ENCODE measurements at regions not wholly inside any gene's neighbourhood (a gene's known extent, or its start where the extent isn't known, plus 50 kb on each side); places are given as distances from the start of the nearest gene placed in this dataset.

DNA sequence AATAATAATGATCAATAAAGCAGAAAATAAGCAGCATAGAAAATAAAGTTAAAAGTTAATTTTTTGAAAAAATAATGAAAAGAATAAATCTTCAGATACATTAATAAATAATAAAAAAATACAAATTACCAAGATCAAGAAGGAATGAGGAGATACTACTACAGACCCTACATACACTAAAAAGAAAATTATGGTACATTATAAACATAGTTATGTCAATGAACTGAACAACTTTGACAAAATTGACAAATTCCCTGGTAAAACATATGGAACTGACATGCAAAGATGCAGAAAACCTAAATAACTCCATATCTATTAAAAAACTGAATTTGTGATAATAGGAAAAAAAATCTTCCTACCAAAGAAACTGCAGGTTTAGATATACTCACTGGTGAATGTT lies 456.7 kb downstream of the PMP22 start:
- TF ChIP-seq, protein P1, sequence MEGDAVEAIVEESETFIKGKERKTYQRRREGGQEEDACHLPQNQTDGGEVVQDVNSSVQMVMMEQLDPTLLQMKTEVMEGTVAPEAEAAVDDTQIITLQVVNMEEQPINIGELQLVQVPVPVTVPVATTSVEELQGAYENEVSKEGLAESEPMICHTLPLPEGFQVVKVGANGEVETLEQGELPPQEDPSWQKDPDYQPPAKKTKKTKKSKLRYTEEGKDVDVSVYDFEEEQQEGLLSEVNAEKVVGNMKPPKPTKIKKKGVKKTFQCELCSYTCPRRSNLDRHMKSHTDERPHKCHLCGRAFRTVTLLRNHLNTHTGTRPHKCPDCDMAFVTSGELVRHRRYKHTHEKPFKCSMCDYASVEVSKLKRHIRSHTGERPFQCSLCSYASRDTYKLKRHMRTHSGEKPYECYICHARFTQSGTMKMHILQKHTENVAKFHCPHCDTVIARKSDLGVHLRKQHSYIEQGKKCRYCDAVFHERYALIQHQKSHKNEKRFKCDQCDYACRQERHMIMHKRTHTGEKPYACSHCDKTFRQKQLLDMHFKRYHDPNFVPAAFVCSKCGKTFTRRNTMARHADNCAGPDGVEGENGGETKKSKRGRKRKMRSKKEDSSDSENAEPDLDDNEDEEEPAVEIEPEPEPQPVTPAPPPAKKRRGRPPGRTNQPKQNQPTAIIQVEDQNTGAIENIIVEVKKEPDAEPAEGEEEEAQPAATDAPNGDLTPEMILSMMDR (IDR thresholded peaks at IDR 0.05; ENCODE audit: partially characterized antibody, unreplicated experiment), result no peak
- no peaks in the 10 kb centered on the region for H3K27me3 Mint-ChIP-seq (ENCODE audit: unreplicated experiment)
- H3K36me3 Mint-ChIP-seq (ENCODE audit: unreplicated experiment), result no peaks in the 10 kb centered on the region
- H3K27ac Mint-ChIP-seq (ENCODE audit: unreplicated experiment), result no peak overlapping the region
- no peak overlapping the region for H3K4me3 Mint-ChIP-seq (ENCODE audit: unreplicated experiment)
- H3K9me3 Mint-ChIP-seq (ENCODE audit: unreplicated experiment), result no peaks in the 10 kb centered on the region
- H3K4me1 Mint-ChIP-seq (ENCODE audit: low read depth, unreplicated experiment), result no peaks in the 10 kb centered on the region
- no peak for DNase-seq

DNA sequence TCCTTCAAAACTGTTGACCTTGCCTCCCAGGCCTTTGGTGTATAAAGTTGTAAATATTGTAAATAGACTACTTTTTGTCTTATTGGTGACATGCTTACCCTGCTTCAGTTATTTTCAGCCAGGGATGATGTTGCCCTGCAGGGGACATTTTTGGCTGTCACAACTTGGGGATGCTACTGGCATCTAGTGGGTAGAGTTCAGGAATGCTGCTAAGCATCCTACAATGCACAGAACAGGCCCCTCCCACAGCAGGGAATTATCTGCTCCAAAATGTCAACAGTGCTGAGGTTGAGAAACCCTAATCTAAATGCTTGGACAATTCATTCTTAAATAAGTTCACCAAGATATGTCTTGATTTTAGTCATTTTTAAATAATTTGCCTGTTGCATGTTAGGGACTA lies 459.8 kb downstream of the PMP22 start:
- Mint-ChIP-seq H3K27me3 (ENCODE audit: unreplicated experiment) (no peaks in the 10 kb centered on the region), H3K4me1 (ENCODE audit: low read depth, unreplicated experiment) (no peaks in the 10 kb centered on the region), H3K27ac (ENCODE audit: unreplicated experiment) (no peak overlapping the region), H3K4me3 (ENCODE audit: unreplicated experiment) (no peak overlapping the region), H3K36me3 (ENCODE audit: unreplicated experiment) (peaks cover 3% of the 10 kb centered on the region), H3K9me3 (ENCODE audit: unreplicated experiment) (no peaks in the 10 kb centered on the region)
- TF ChIP-seq, protein P1 (IDR thresholded peaks at IDR 0.05; ENCODE audit: partially characterized antibody, unreplicated experiment), result no peak
- DNase-seq, result no peak

DNA sequence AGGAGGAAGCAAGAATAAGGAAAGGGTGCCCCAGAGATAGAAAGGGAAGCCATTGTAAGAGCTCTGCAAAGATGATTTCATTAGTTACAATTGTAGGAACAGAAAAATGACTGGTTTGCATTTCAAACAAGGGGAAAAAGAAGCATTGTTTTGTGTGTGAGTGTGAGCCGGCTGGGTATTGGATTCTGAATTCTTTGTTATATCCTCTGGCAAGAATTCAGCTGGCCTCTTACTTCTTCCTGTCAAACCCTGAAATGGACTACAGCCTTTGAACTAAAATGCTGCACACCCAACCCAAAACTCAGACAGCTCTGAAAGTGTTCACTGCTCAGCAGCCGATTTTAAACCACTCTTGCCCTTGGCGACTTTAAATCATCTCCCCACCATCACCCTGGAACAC lies 461.3 kb downstream of the PMP22 start:
- H3K36me3 Mint-ChIP-seq (ENCODE audit: unreplicated experiment), result peaks cover 3% of the 10 kb centered on the region
- H3K27ac Mint-ChIP-seq (ENCODE audit: unreplicated experiment), result no peak overlapping the region
- TF ChIP-seq, protein P1 (IDR thresholded peaks at IDR 0.05; ENCODE audit: partially characterized antibody, unreplicated experiment), result no peak
- no peak overlapping the region for H3K4me3 Mint-ChIP-seq (ENCODE audit: unreplicated experiment)
- no peaks in the 10 kb centered on the region for H3K4me1 Mint-ChIP-seq (ENCODE audit: low read depth, unreplicated experiment)
- H3K27me3 Mint-ChIP-seq (ENCODE audit: unreplicated experiment), result no peaks in the 10 kb centered on the region
- H3K9me3 Mint-ChIP-seq (ENCODE audit: unreplicated experiment), result no peaks in the 10 kb centered on the region
- DNase-seq, result no peak

DNA sequence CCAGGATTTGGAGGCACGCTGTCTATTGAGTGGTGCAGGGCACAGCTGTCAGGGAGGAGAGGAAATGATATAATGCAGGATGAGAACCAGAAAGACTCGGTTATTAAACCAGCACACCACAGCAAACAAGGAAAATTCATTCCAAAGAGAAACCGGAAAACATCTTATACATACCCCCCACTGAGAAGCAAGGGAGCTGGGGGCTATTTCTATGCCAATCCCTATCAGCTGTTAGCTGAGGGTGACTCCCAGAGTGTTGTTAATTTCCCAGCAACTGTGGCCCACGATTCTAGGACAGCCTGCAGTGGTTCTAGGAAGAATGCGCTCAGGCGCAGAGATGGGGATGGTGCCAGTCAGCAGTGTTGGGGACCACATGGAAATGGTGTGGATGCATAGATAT lies 467.3 kb downstream of the PMP22 start:
- Mint-ChIP-seq H3K9me3 (ENCODE audit: unreplicated experiment) (no peaks in the 10 kb centered on the region), H3K4me1 (ENCODE audit: low read depth, unreplicated experiment) (peaks cover 3% of the 10 kb centered on the region), H3K36me3 (ENCODE audit: unreplicated experiment) (peaks cover 3% of the 10 kb centered on the region), H3K27me3 (ENCODE audit: unreplicated experiment) (peaks cover 2% of the 10 kb centered on the region), H3K27ac (ENCODE audit: unreplicated experiment) (no peak overlapping the region), H3K4me3 (ENCODE audit: unreplicated experiment) (no peak overlapping the region)
- no peak for DNase-seq
- TF ChIP-seq, protein P1 (IDR thresholded peaks at IDR 0.05; ENCODE audit: partially characterized antibody, unreplicated experiment), result no peak

DNA sequence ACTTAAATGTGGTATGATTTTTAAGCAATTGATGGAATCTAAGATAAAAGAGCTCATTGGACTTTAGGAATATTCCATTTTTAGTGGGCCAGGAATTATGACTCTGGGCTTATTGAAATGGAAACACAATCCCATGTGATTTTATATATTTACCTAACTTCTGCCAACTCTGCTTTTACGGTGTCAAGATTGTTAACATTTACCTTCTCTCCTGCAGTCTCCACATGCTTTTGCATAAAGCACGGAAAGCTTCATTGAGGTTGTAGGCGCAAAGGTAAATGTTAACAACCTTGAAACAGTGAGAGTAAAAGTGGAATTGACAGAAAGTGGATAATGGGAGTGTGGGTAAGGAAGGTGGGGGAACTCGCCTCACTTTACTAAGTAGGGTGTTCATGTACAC lies 468.1 kb downstream of the PMP22 start:
- peaks cover 3% of the 10 kb centered on the region for H3K36me3 Mint-ChIP-seq (ENCODE audit: unreplicated experiment)
- no peak overlapping the region for H3K27ac Mint-ChIP-seq (ENCODE audit: unreplicated experiment)
- H3K4me1 Mint-ChIP-seq (ENCODE audit: low read depth, unreplicated experiment), result peaks cover 3% of the 10 kb centered on the region
- H3K4me3 Mint-ChIP-seq (ENCODE audit: unreplicated experiment), result no peak overlapping the region
- H3K27me3 Mint-ChIP-seq (ENCODE audit: unreplicated experiment), result peaks cover 2% of the 10 kb centered on the region
- TF ChIP-seq, protein P1 (IDR thresholded peaks at IDR 0.05; ENCODE audit: partially characterized antibody, unreplicated experiment), result no peak
- DNase-seq, result no peak
- no peaks in the 10 kb centered on the region for H3K9me3 Mint-ChIP-seq (ENCODE audit: unreplicated experiment)

Measured in glutamatergic neuron (in vitro differentiated cells).